Heart right ventricle (tissue), 16 donors: ENCODE measurements at regions not wholly inside any gene's neighbourhood (a gene's known extent, or its start where the extent isn't known, plus 50 kb on each side); places are given as distances from the start of the nearest gene placed in this dataset.

Experiments used
- ATAC-seq, 8 donors: fragments of 200-7000 bp; cut with Tn5 transposase; one replicate each; pipeline ENCODE4 v1.9.1; 2020; ENCODE audit warnings: mild to moderate bottlenecking in 8 of 8, moderate library complexity in 8 of 8, moderate number of reproducible peaks in 1 of 8
- DNase-seq, 2 donors: peaks; one replicate each; pipeline ENCODE4 v3.0.0-alpha.2; 2020
- H3K27ac ChIP-seq, 10 donors: fragments of 200-600 bp; sonication (generic) in 2 of 10; one replicate each; pipeline versions ENCODE4 v1.5.0 to v1.8.0; 2020 to 2022; ENCODE audit warnings: mild to moderate bottlenecking in 3 of 10
- H3K27me3 ChIP-seq, 7 donors: fragments of 200-600 bp; one replicate each; pipeline ENCODE4 v1.8.0; 2021 to 2022; ENCODE audit warnings: mild to moderate bottlenecking in 2 of 7
- H3K36me3 ChIP-seq, 9 donors: fragments of 200-600 bp; sonication (generic) in 1 of 9; one replicate each; pipeline versions ENCODE4 v1.5.0 to v1.8.0; 2020 to 2022; ENCODE audit warnings: mild to moderate bottlenecking in 2 of 9
- H3K4me1 ChIP-seq, 9 donors: fragments of 200-600 bp; sonication (generic) in 1 of 9; one replicate each; pipeline versions ENCODE4 v1.5.0 to v1.8.0; 2020 to 2022; ENCODE audit warnings: mild to moderate bottlenecking in 4 of 9
- H3K4me3 ChIP-seq, 10 donors: fragments of 200-600 bp; sonication (generic) in 2 of 10; one replicate each; pipeline versions ENCODE4 v1.5.0 to v1.8.0; 2020 to 2022; ENCODE audit warnings: mild to moderate bottlenecking in 7 of 10, moderate library complexity in 2 of 10
- H3K9me3 ChIP-seq, 11 donors: fragments of 200-600 bp in 10 of 11; sonication (generic) in 2 of 11; one replicate each; pipeline versions ENCODE4 v1.5.0 to v1.8.0; 2013 to 2022; ENCODE audit warnings: mild to moderate bottlenecking in 2 of 11, control low read depth in 1 of 11, moderate library complexity in 1 of 11
- WGBS, 2 donors: extraction: QIAGEN DNeasy Blood & Tissue Kit; methylation state at CpG; one replicate each; pipeline ENCODE4 v1.1.7; 2013; ENCODE audit warnings: inconsistent platforms in 1 of 2; 5-methylcytosine and 5-hydroxymethylcytosine counted together
- intact Hi-C, 10 donors: fragments of 100-400 bp; cut with DNase I; formaldehyde crosslinking; loops; one replicate each; pipeline versions ENCODE4 v1.11.1 to v1.14.2; 2022
- TF ChIP-seq, protein P1 (sequence below), 9 donors: fragments of 200-600 bp; sonication (generic) in 2 of 9; IDR thresholded peaks; one replicate each; pipeline versions ENCODE4 v1.5.0 to v1.8.0; 2021 to 2022; ENCODE audit warnings: antibody characterized with exemption in 9 of 9, mild to moderate bottlenecking in 5 of 9, moderate library complexity in 1 of 9
- donor health status: Arrhythmogenic right ventricular cardiomyopathy.
- donor health status: ischemic (EF 13 %, LVEDD 7.1; RV severe dilation, severe dysfunction).
- donor health status: healthy with polysubstance abuse.
- donor health status: DM: no; HTN: yes; CAD: no.
- donor health status: DM: no; HTN: no; CAD: no.
- donor health status: ischemic (EF 25% LVEDD 6.9; RV normal size, moderate dysfunction).
- donor health status: ischemic (EF 25% LVEDD 5.7; RV mildly dilated, moderate dysfunction).
- donor health status: healthy.
- donor health status: DM: yes; HTN: yes; CAD: no.
- donor health status: Ischemic cardiomyopathy.
- donor health status: ischemic (EF 35%, LVEDD 5.7; RV mildly dilated, moderate dysfunction).
- donor health status: nonischemic (EF 11% LVEDD 7.7; RV severe dilation, severe dysfunction).
- donor health status: DM: yes; HTN: yes; CAD: no.
- donor health status: PGD.
- donor health status: ischemic (EF 29% LVEDD 5.4; RV normal size, mild dysfunction).
- donor health status: nonischemic (EF 23%, LVEDD 6.1; RV moderate dilation, normal function).

DNA sequence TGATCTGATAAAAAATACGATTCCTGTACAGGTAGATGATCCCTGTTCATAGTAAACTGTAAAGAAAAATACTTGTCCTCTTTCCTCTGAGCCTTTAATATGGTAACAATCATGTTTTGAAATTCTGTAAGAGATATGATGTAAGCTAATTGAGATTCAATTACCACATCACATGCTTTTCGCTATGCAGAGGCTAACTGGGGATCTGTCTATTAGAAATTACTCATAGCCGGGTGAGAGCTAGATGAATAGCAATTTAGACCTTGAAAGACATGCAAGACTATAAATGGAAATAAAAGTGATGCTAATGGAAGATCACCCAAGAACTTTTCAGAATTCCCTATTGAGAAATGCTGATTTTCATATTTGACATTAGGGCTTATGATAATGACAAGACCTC, 579.9 kb upstream of the ZNF717 start:
- H3K4me3 ChIP-seq, result no peak overlapping the region
- ATAC-seq (no peak), DNase-seq (no peak)
- TF ChIP-seq, protein P1, sequence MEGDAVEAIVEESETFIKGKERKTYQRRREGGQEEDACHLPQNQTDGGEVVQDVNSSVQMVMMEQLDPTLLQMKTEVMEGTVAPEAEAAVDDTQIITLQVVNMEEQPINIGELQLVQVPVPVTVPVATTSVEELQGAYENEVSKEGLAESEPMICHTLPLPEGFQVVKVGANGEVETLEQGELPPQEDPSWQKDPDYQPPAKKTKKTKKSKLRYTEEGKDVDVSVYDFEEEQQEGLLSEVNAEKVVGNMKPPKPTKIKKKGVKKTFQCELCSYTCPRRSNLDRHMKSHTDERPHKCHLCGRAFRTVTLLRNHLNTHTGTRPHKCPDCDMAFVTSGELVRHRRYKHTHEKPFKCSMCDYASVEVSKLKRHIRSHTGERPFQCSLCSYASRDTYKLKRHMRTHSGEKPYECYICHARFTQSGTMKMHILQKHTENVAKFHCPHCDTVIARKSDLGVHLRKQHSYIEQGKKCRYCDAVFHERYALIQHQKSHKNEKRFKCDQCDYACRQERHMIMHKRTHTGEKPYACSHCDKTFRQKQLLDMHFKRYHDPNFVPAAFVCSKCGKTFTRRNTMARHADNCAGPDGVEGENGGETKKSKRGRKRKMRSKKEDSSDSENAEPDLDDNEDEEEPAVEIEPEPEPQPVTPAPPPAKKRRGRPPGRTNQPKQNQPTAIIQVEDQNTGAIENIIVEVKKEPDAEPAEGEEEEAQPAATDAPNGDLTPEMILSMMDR (IDR thresholded peaks at IDR 0.05), result no peak
- intact Hi-C loops, result loop anchor here in 3 of 10 donors (10.0 kb wide), 1 partner anchor 210 kb away; no protein-coding TSS in a partner anchor
- no peaks in the 10 kb centered on the region for H3K4me1 ChIP-seq
- H3K36me3 ChIP-seq, result no peaks in the 10 kb centered on the region
- WGBS, 2 donors, result 81% methylated on average over 3 of the region's 3 CpGs
- H3K27me3 ChIP-seq, result no peaks in the 10 kb centered on the region
- peaks cover 0 to 5% (median 0%) of the 10 kb centered on the region in 11 donors for H3K9me3 ChIP-seq
- no peak overlapping the region for H3K27ac ChIP-seq

DNA sequence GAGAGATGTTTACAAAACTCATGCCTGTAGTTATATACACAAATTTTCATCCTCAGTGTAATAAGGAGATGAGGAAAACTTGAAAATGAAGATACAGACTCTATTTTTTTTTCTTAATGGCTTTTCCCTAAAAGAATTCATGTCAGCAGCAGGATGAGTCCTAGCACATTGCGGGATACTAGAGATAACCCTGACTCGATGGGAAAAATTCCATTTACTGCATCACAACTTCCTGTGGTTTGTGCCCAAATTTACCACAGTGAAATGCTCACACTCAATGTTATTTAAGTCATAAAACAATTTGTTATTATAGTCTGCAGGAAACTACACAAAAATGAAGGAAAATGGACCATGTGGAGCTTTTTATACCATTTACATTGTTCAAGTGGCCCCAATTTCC, 581.9 kb upstream of the ZNF717 start:
- 38 to 54% methylated on average over 2 of the region's 2 CpGs for WGBS, 2 donors
- ATAC-seq (no peak), DNase-seq (no peak)
- Histone ChIP-seq H3K27me3 (no peaks in the 10 kb centered on the region), H3K27ac (no peak overlapping the region), H3K4me1 (no peaks in the 10 kb centered on the region), H3K9me3 (no peaks in the 10 kb centered on the region), H3K4me3 (no peak overlapping the region), H3K36me3 (no peaks in the 10 kb centered on the region)
- intact Hi-C loops, result loop anchor here in 3 of 10 donors (10.0 kb wide), 1 partner anchor 208 kb away; no protein-coding TSS in a partner anchor
- TF ChIP-seq, protein P1 (IDR thresholded peaks at IDR 0.05), result no peak

DNA sequence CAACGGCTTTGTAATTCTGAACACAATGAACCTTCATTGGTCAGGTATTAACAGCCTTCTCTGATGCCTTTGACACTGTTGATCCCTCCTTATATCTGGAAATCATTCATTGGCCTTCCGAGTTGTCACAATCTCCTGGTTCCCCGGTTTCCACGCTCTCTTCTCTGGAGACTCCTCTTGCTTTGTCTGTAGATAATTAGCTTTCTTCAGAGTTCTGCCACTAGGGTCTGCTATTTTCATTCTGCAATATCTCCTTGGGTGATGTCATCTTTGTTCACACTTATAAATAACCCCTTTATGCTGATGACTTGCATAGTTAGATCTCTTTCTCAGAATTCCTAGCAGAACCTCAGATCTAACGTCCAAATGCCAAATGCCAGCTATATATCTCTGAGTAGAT, 583.8 kb upstream of the ZNF717 start:
- Histone ChIP-seq H3K4me3 (no peak overlapping the region), H3K4me1 (no peaks in the 10 kb centered on the region), H3K27me3 (no peaks in the 10 kb centered on the region), H3K27ac (no peak overlapping the region), H3K36me3 (no peaks in the 10 kb centered on the region), H3K9me3 (no peaks in the 10 kb centered on the region)
- 50 to 52% methylated on average over 5 of the region's 5 CpGs for WGBS, 2 donors
- intact Hi-C loops, result loop anchor here in 3 of 10 donors (10.0 kb wide), 1 partner anchor 206 kb away; no protein-coding TSS in a partner anchor
- TF ChIP-seq, protein P1 (IDR thresholded peaks at IDR 0.05), result peak in 7 of 9 donors; percentile 8 to 41 (median 31)
- ATAC-seq (peak in 3 of 8 donors; percentile 29 to 49 (median 48)), DNase-seq (no peak)

DNA sequence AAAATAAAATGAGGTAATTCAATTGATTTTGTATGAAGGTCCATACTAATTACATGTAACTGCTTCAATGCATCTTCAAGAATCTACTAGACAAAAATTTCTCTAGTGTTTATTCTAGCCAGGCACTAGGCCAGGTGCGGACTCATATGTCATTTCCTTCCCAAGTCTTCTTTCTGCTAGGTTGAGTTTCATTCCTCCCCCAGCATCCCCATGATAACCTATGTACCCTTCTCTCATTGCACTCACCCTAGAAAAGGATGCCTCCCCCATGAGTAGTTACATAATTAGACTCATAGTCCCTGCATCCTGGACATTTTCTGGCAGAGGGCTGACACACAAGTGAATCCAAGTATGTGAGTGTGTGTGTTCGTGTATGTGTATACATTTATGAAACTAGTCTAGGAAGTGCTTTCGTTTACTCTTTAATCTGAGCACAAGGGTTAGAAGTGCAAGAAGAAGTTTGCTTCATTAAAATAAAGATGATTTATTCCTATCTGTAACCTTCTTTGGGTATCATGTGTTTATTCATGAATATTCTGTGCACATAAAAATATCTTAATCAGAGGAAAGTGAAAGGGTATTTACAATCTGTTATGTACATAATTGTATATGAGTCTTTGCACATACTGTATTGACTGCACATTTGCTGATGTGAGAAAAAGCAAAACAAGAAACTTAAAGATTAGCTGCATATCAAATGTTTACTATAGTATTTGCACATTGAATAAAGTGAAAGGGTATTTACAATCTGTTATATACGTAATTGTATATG, 585.6 kb upstream of the ZNF717 start:
- Histone ChIP-seq H3K36me3 (no peaks in the 10 kb centered on the region), H3K27ac (no peak overlapping the region), H3K4me1 (no peaks in the 10 kb centered on the region), H3K27me3 (no peaks in the 10 kb centered on the region), H3K4me3 (no peak overlapping the region), H3K9me3 (no peaks in the 10 kb centered on the region)
- intact Hi-C loops, result no loop called here
- ATAC-seq (no peak), DNase-seq (no peak)
- TF ChIP-seq, protein P1 (IDR thresholded peaks at IDR 0.05), result no peak
- 60 to 76% methylated on average over 4 of the region's 4 CpGs for WGBS, 2 donors
